ENCODE measurements at regions not wholly inside any gene's neighbourhood (a gene's known extent, or its start where the extent isn't known, plus 50 kb on each side); places are given as distances from the start of the nearest gene placed in this dataset.
"Not testable (repeated sequence)": the region's sequence is repeated elsewhere in the genome, so short reads cannot be mapped to it uniquely, and the experiment has no call there.

GRCh38 chr11:122440811-122441665 is 214.5 kb upstream of the UBASH3B start:
- no peak for DNase-seq

GRCh38 chr11:122439866-122440810 is 215.4 kb upstream of the UBASH3B start:
- DNase-seq = no peak

- no peak for DNase-seq
Observed at GRCh38 chr11:122436188-122436555, 219.3 kb upstream of the UBASH3B start.

- no peak for DNase-seq
Observed at GRCh38 chr11:122435540-122436187, 219.9 kb upstream of the UBASH3B start.

- no peak for DNase-seq
Observed at GRCh38 chr11:122434786-122435185, 220.7 kb upstream of the UBASH3B start.

GRCh38 chr11:122430490-122430889 is 225.0 kb upstream of the UBASH3B start:
- DNase-seq = no peak

GRCh38 chr11:122426073-122426472 is 229.4 kb upstream of the UBASH3B start:
- DNase-seq = no peak

- no peak for DNase-seq
Observed at GRCh38 chr11:122424636-122425035, 230.9 kb upstream of the UBASH3B start.

- no peak for DNase-seq
Observed at GRCh38 chr11:122423886-122424285, 231.6 kb upstream of the UBASH3B start.

- DNase-seq = no peak
Observed at GRCh38 chr11:122423273-122423672, 232.2 kb upstream of the UBASH3B start.

- no peak for DNase-seq
Observed at GRCh38 chr11:122422682-122423081, 232.8 kb upstream of the UBASH3B start.

GRCh38 chr11:122421702-122422101 is 233.8 kb upstream of the UBASH3B start:
- no peak for DNase-seq

GRCh38 chr11:122418032-122418431 is 237.5 kb upstream of the UBASH3B start:
- no peak for DNase-seq

GRCh38 chr11:122414406-122415018 is 241.0 kb upstream of the UBASH3B start:
- no peak for DNase-seq

GRCh38 chr11:122413677-122414076 is 241.8 kb upstream of the UBASH3B start:
- DNase-seq = no peak

- DNase-seq = no peak
Observed at GRCh38 chr11:122412581-122412980, 242.9 kb upstream of the UBASH3B start.

GRCh38 chr11:122406466-122406865 is 249.1 kb upstream of the UBASH3B start:
- DNase-seq = no peak

GRCh38 chr11:122405547-122406341 is 249.8 kb upstream of the UBASH3B start:
- no peak for DNase-seq

- no peak for DNase-seq
Observed at GRCh38 chr11:122404571-122404970, 251.0 kb upstream of the UBASH3B start.

GRCh38 chr11:122401581-122401980 is 253.9 kb upstream of the UBASH3B start:
- not testable (repeated sequence) for DNase-seq

GRCh38 chr11:122399375-122399774 is 256.1 kb upstream of the UBASH3B start:
- DNase-seq = no peak

- DNase-seq = no peak
Observed at GRCh38 chr11:122398851-122399250, 256.7 kb upstream of the UBASH3B start.

Measured in 8988T (cell line).